ENCODE measurements at regions not wholly inside any gene's neighbourhood (a gene's known extent, or its start where the extent isn't known, plus 50 kb on each side); places are given as distances from the start of the nearest gene placed in this dataset.
"Not testable (repeated sequence)": the region's sequence is repeated elsewhere in the genome, so short reads cannot be mapped to it uniquely, and the experiment has no call there.

DNA sequence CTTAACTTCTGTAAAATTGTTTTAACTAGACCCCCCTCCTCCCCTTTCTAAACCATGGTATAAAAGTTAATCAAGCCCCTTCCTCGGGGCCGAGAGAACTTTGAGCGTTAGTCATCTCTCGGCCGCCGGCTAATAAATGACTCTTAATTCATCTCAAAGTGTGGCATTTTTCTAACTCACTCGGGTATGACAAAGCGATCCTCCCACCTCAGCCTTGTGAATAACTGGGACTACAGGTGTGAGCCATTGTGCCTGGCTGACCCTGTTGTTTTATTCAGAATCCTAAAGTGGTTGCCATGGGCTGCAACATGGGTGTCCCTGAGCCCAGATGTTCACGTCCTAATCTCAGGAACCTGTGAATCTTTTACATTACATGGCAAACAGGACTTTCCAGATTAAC, 540.7 kb upstream of the AMELY start:
- peak overlapping the region in 1 of 2 donors; percentile 47 for H3K27ac Mint-ChIP-seq
- peaks cover 0 to 10% of the 10 kb centered on the region in 2 donors for H3K36me3 Mint-ChIP-seq
- peaks cover 4 to 7% of the 10 kb centered on the region in 2 donors for H3K9me3 Mint-ChIP-seq
- DNase-seq (ENCODE audit: low spot score in 2 of 2) (no peak), ATAC-seq (no peak)

DNA sequence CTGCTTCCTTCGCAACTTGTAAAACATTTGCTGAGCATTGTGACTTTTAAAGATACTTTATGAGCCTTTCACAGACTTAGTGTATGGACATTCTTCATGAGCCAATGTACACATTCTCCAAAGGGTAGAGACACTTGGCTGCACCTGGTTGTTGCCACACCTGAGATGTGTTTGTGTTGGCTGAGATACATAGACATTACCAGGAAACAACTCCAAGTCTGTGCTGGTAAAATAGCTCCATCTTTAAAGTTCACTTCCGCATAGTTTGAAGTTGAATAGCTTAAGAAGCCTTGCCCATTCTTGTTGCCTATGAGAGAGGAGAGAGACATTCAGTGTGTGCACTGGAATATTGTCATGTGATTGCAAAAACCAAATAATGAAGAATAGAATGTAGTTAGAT, 538.3 kb upstream of the AMELY start:
- ATAC-seq, result no peak
- no peak for DNase-seq (ENCODE audit: low spot score in 2 of 2)
- H3K9me3 Mint-ChIP-seq, result peaks cover 4 to 10% of the 10 kb centered on the region in 2 donors
- H3K27ac Mint-ChIP-seq, result no peak overlapping the region
- H3K36me3 Mint-ChIP-seq, result peaks cover 0 to 10% of the 10 kb centered on the region in 2 donors

DNA sequence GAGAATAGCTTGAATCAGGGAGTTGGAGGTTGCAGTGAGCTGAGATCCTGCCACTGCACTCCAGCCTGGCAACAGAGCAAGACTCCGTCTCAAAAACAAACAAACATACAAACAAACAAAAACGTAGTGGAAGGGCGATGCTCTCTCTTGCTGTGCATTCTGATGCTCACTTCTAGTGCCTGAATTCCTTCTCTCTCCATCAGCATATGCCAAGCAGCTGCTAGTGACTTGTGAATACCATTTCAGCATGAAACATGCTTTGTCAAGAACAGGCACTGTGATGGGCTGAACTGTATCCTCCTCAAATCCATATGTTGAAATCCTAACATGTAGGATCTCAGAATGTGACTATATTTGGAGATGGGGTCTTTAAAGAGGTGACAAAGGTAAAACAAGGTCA, 537.1 kb upstream of the AMELY start:
- no peak for ATAC-seq
- Mint-ChIP-seq H3K9me3 (peaks cover 4 to 10% of the 10 kb centered on the region in 2 donors), H3K36me3 (peaks cover 0 to 10% of the 10 kb centered on the region in 2 donors), H3K27ac (no peak overlapping the region)
- no peak for DNase-seq (ENCODE audit: low spot score in 2 of 2)

DNA sequence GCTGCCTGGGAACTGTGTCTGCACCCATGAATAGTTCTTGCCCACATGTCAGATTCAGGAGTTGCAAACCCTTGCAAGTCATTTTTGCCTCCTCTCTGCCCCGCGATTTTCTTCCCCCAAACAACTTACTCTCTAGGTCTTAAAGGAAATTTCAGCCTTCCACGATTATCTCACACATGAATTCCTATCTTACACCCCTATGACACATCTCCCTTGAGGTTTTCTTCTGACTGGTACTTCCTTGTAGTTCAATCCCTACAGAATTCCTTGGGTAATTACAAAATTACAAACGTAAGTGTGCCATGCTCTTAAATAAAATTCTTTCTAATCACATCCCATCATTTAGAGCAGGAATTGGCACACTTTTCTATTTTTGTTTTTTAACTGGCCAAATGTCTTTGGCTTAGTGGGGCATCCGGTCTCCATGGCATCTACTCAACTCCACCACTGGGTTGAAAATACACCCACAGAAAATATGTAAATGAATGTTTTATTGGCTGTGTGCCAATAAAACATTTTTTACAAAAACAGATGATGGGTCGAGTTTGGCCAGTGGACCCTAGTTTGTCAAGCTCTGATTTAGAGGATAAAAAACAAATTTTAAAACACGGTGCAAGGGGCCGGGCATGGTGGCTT, 536.4 kb upstream of the AMELY start:
- Mint-ChIP-seq H3K27ac (no peak overlapping the region), H3K9me3 (peaks cover 4 to 10% of the 10 kb centered on the region in 2 donors), H3K36me3 (peaks cover 0 to 9% of the 10 kb centered on the region in 2 donors)
- DNase-seq (ENCODE audit: low spot score in 2 of 2) (no peak), ATAC-seq (no peak)

DNA sequence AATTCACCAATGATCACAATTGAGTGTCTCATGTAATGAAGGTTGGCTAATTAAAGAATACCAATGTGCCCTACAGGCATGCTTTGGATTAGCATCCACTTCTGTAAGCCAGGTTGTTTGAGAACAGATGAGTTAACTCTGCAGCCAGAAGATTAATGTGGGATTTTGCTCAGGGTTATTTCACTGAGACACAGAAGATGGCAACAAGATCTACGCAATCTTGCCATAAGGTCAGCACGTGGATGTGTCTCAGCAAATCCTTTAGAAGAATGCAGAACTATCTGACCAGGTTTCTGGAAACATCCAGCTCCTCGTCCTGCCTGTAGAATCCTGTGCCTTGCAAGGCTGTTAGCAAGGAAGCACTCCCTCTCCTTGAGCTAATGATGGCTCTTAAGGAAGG, 532.6 kb upstream of the AMELY start:
- H3K27ac Mint-ChIP-seq, result no peak overlapping the region
- H3K36me3 Mint-ChIP-seq, result no peaks in the 10 kb centered on the region
- peaks cover 4 to 5% of the 10 kb centered on the region in 2 donors for H3K9me3 Mint-ChIP-seq
- no peak for DNase-seq (ENCODE audit: low spot score in 2 of 2)
- no peak for ATAC-seq

DNA sequence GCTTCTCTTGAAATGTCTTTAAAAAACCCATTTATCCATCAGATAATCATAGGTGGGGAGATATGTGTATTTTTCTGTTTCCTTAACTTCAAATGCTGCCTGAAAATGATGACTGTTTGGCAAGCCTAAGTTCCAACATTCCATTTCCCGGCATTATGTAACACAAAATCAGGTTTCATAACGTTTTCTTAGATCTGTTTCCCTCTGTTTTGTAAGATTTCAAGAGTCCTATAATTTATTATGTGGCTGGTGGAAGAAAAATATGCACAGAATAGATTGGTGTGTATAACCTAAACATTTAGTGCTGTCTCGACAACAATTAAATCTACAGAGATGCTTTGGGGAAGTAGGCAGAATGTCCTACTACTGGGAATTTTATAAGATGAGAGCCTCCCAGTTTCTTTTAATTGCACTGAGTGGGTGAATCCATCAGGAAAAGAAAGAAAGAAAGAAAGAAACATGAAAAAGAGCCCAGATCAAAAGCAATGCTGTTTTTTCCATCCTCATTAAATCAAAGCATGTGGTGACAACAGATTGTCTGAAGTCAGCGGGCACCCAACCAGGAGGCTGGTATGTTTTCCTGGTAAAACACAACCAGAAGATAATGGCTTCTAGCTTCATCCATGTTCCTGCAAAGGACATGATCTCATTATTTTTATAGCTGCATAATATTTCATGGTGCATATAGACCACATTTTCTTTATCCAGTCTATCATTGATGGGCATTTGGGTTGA, 529.4 kb upstream of the AMELY start:
- DNase-seq (ENCODE audit: low spot score in 2 of 2) (no peak), ATAC-seq (no peak)
- no peaks in the 10 kb centered on the region for H3K9me3 Mint-ChIP-seq
- H3K27ac Mint-ChIP-seq, result no peak overlapping the region
- H3K36me3 Mint-ChIP-seq, result no peaks in the 10 kb centered on the region

DNA sequence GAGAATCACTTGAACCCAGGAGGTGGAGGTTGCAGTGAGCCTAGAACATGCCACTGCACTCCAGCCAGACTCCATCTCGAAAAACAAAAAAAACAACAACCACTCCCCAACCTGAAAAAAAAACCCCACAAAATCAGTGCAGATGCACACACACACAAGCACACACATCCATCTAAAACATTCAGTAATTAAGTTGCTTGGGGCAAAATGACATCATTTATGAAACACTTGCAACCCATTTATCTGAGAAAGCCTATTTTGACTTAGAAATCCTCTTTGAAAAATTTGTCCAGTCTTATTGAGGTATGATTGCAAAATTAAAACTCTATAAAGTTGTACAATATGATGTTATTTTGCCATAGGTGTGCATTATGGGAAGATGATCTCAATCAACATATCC, 525.5 kb upstream of the AMELY start:
- no peaks in the 10 kb centered on the region for H3K36me3 Mint-ChIP-seq
- ATAC-seq (no peak), DNase-seq (ENCODE audit: low spot score in 2 of 2) (no peak)
- H3K9me3 Mint-ChIP-seq, result no peaks in the 10 kb centered on the region
- no peak overlapping the region for H3K27ac Mint-ChIP-seq

DNA sequence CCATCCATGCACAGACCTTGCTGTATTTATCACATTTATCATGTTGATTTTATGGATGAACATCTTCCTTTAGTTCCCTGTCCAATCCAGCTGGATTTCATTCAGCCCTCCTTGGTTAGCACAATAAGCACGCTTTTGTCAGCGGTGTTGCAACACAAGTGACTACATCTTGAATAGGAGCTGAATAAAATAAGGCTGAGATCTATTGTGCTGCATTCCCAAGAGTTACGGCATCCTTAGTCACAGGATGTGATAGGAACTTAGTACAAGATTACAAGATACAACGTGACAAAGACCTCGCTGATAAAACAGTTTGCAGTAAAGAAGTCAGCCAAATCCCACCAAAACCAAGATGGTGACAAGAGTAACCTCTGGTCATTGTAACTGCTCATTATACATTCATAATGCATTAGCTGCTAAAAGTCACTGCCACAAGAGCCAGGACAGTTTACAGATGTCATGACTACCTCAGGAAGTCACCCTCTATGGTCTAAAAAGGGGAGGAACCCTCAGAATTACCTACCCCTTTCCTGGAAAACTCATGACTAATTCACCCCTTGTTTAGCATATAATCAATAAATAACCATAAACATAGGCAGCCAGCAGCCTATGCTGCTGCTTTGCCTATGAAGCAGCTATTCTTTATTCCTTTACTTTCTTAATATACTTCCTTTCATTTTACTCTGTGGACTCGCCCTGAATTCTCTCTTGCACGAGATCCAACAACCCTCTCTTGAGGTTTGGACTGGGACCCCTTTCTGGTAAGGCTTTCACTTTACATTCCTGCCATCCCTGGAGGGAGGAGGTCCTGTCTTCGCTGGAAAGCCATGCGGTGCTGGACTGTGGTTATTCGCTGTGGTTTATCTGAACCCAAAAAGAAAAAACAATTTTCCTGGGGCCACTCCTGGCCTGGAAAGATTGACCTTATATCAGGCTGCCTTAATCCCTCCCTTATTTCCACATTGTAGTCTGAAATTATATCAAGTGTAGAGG, 522.6 kb upstream of the AMELY start:
- DNase-seq (ENCODE audit: low spot score in 2 of 2) (no peak), ATAC-seq (no peak)
- Mint-ChIP-seq H3K27ac (no peak overlapping the region), H3K36me3 (peaks cover 0 to 10% of the 10 kb centered on the region in 2 donors), H3K9me3 (peaks cover 7 to 10% of the 10 kb centered on the region in 2 donors)

DNA sequence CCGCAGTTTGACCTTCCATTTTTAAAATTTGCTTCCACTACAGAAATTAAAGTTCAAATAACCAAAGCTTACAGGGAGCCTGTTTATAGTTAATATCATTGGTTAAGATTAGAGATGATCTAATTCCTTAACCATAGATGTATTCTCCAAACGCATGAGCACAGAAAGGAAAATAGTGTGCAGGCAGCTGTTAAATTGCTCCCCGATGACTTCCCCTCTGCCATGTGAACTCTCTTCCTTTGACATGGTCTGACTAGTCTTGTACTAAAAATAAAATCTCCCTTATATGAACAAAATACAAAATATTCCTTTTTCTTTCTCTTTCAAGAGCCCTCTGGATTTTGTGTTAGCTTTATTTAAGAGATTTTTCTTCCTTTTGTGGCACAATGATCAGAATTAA, 507.6 kb upstream of the AMELY start:
- DNase-seq (ENCODE audit: low spot score in 2 of 2), result no peak
- no peak for ATAC-seq
- H3K27ac Mint-ChIP-seq, result no peak overlapping the region
- H3K36me3 Mint-ChIP-seq, result no peaks in the 10 kb centered on the region
- H3K9me3 Mint-ChIP-seq, result no peaks in the 10 kb centered on the region

DNA sequence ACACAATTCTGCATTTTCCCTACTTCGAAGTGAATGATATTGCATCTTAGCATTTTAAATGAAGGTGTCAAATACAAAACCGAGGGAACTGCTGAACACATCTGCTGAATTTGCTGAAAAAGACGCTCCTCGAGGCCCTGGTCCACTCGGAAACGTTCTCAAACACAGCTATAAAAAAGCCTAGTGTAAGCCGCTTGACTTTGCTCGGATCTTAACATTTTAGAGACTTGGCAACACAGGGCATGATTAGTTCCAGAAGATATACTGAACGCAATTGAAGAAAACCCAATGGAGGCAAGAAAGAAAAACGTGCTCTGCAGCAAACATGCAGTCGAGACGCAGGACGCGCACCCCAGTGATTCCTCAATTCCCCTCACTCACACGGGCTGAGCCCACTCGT, 506.4 kb upstream of the AMELY start:
- no peak for ATAC-seq
- Mint-ChIP-seq H3K36me3 (no peaks in the 10 kb centered on the region), H3K27ac (no peak overlapping the region)

DNA sequence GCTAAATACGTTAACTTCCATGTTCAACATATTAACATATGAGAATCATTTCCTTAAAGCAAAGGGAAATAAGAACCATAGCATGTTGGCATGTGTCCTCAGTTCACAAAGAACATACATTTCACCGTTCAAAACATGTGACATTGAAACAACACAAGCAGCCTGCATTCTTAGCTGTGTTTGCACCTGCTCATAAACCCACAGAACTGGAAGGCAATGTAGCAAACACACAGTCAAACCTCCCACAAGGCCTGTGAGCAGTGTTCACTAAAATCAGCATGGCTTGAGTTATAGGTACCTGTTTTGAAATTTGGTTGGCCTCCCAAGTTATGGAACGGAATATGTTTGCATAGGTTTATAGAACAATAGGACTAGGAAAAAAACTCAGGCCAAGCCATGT, 504.9 kb upstream of the AMELY start:
- no peak overlapping the region for H3K27ac Mint-ChIP-seq
- ATAC-seq (no peak), DNase-seq (ENCODE audit: low spot score in 2 of 2) (no peak)
- peaks cover 0 to under 1% of the 10 kb centered on the region in 2 donors for H3K36me3 Mint-ChIP-seq
- H3K9me3 Mint-ChIP-seq, result no peaks in the 10 kb centered on the region

More for the DNA sequence above, 506.4 kb upstream of the AMELY start:
- H3K9me3 Mint-ChIP-seq, result no peaks in the 10 kb centered on the region
- DNase-seq (ENCODE audit: low spot score in 2 of 2), result no peak

DNA sequence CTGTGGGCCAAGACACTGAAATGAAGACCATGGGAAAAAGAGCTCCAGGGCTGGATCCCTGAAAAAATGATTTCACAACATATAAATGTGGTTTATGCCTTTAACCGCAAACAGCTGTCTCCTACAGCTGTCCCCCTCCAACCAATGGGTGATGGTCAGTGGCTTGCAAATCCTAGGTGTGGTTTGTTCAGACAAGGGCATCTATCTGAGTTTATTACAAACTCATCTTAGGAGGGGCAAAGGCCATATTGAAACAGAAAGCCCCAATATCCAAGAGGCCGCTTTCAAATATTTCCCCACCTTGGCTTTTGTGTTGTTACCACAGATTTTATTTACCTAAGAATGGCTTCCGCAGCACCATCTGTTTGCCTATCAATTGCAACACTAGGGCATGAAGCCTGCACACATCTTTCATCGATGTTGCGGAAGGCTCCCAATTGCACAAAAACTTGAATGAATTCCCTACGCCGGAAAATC, 503.6 kb upstream of the AMELY start:
- H3K36me3 Mint-ChIP-seq, result peaks cover 0 to 7% of the 10 kb centered on the region in 2 donors
- no peak overlapping the region for H3K27ac Mint-ChIP-seq
- H3K9me3 Mint-ChIP-seq, result no peaks in the 10 kb centered on the region
- DNase-seq (ENCODE audit: low spot score in 2 of 2) (no peak), ATAC-seq (no peak)

DNA sequence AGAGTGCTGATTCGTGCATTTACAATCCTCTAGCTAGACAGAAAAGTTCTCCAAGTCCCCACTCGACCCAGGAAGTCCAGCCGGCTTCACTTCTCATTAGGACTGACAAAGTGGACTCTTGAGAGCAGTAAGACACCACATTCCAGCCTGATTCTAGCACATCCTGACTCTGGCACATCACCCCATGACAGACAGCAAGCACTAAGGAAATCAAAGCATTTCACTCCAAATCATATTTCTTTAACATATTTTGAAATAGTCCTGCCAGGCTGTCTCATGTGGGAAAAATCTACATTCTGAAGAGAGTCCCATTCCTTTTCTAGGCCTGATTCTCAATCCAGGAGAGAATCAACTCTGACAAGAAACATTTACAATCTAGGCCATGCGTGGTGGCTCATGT, 478.5 kb upstream of the AMELY start:
- no peak overlapping the region for H3K27ac Mint-ChIP-seq
- ATAC-seq (no peak), DNase-seq (ENCODE audit: low spot score in 2 of 2) (no peak)
- H3K9me3 Mint-ChIP-seq, result peaks cover 26 to 28% of the 10 kb centered on the region in 2 donors
- peaks cover 59 to 67% of the 10 kb centered on the region in 2 donors for H3K36me3 Mint-ChIP-seq

DNA sequence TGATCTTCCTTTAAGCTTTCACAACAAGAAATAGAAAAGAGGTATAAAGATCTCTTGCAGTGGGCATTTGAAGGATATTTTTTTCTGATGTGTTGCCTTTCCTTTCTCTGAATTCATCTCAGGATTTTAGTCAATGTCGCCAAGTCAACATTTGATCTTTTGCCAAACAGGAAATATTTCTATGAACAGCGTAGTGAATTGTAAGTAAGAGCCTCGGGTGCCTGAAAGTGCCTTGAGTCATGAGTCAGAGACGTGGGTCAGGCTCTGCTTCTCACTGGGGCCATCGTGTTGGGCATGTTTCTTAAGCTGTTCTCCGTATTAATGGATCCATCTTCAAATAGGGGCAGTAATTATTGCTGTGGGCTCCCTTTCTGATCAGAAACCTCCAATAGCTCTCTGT, 471.4 kb upstream of the AMELY start:
- peaks cover 0 to 4% of the 10 kb centered on the region in 2 donors for H3K9me3 Mint-ChIP-seq
- H3K27ac Mint-ChIP-seq, result peak overlapping the region in 1 of 2 donors; percentile 77
- DNase-seq (ENCODE audit: low spot score in 2 of 2), result no peak
- ATAC-seq, result peak in 1 of 2 donors; percentile 65
- peaks cover 19 to 34% of the 10 kb centered on the region in 2 donors for H3K36me3 Mint-ChIP-seq

DNA sequence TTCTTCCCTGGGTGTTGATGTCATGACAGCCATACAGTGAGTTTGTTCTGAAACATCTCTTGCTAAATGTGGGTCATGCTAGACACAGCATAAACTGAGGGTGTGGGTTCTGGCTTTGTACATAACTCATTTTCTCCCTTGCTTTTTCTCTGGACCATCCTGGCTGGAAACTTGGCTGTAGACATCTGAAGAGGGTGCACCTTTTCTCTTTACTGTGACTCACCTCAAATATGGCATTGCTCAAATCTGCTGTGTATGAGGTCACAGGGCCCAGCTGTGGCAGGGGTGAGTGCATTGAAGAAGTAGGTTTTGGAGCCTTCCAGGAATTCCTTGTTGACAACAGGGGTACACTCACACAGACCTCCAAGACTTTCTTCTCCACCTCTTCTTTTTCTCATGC, 465.5 kb upstream of the AMELY start:
- DNase-seq (ENCODE audit: low spot score in 2 of 2) (no peak), ATAC-seq (peak; percentile 37 to 57)
- Mint-ChIP-seq H3K9me3 (no peaks in the 10 kb centered on the region), H3K27ac (no peak overlapping the region), H3K36me3 (peaks cover 9 to 28% of the 10 kb centered on the region in 2 donors)

DNA sequence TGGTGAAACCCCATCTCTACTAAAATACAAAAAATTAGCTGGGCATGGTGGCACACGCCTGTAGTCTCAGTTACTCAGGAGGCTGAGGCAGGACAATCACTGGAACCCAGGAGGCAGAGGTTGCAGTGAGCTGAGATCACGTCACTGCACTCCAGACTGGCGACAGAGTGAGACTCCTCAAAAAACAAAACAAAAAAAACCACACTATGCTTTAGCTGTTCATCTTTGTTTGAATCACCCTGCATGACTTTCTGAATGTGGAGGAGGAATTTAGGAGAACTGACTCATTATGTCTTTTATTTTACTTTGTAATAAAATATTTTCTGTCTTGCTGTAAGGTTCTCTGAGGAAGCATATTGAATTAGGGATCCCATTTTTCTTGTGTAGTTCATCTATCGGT, 462.9 kb upstream of the AMELY start:
- not testable (repeated sequence) for DNase-seq (ENCODE audit: low spot score in 2 of 2); H3K27ac Mint-ChIP-seq; H3K9me3 Mint-ChIP-seq
- ATAC-seq, result peak; percentile 33 to 37
- H3K36me3 Mint-ChIP-seq, result peaks cover 0 to 22% of the 10 kb centered on the region in 2 donors

DNA sequence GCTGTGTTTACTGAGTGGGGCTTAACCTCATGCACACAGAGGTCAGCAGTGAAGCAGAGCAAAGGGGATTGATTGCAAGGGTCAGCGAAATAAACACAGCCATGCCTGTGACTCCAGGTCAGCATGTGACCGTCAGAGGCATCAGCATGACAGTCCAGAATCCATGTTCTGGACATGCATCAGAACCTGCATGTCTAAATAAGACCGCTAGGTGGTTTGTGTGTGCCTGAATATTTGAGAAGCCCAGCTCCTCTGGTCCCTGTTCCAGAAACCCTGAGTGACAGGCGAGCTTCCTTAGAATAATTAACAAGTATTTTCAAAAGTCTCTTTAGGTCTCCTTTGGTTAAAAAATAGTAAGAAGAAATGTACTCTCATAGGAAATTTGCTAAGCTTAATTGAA, 460.4 kb upstream of the AMELY start:
- H3K36me3 Mint-ChIP-seq, result not testable (repeated sequence)

More for the DNA sequence above, 460.4 kb upstream of the AMELY start:
- H3K27ac Mint-ChIP-seq; H3K9me3 Mint-ChIP-seq; DNase-seq (ENCODE audit: low spot score in 2 of 2); ATAC-seq: not testable (repeated sequence)
